Neural progenitor cell (in vitro differentiated cells): ENCODE measurements at regions not wholly inside any gene's neighbourhood (a gene's known extent, or its start where the extent isn't known, plus 50 kb on each side); places are given as distances from the start of the nearest gene placed in this dataset.

Source experiments
- CTCF ChIP-seq: fragments of 200-600 bp; sonication (generic); IDR thresholded peaks from 2 replicates; pipeline ENCODE4 v1.5.1; 2017; ENCODE audit warnings: antibody characterized with exemption, mild to moderate bottlenecking
- EZH2 ChIP-seq: fragments of 200-600 bp; sonication (generic); IDR thresholded peaks from 2 replicates; pipeline ENCODE4 v1.6.1; 2017; ENCODE audit warnings: antibody characterized with exemption, mild to moderate bottlenecking, moderate library complexity
- EZH2phosphoT487 ChIP-seq: fragments of 200-600 bp; sonication (generic); IDR thresholded peaks from 2 replicates; pipeline ENCODE4 v1.6.1; 2017; ENCODE audit warnings: antibody characterized with exemption

- no peak for TF ChIP-seq CTCF
- no peak for TF ChIP-seq EZH2phosphoT487
- no peak for TF ChIP-seq EZH2
Measured at GRCh38 chr4:15327311-15328298, 100.2 kb upstream of the C1QTNF7 start.
